GM13977 (cell line): ENCODE measurements at regions not wholly inside any gene's neighbourhood (a gene's known extent, or its start where the extent isn't known, plus 50 kb on each side); places are given as distances from the start of the nearest gene placed in this dataset.
"Not testable (repeated sequence)": the region's sequence is repeated elsewhere in the genome, so short reads cannot be mapped to it uniquely, and the experiment has no call there.

Experiments used
- DNase-seq: peaks from one replicate; pipeline ENCODE4 v3.0.0; 2012; ENCODE audit warnings: low spot score
- in situ Hi-C: fragments of 300-500 bp; cut with MboI; formaldehyde crosslinking; loops from one replicate; pipeline ENCODE4 v1.12.0; 2022; ENCODE audit warnings: low sequenced_read_pairs, low pct_unique_long_range_greater_than_20kb, mixed read lengths, inconsistent platforms; ENCODE audit not compliant: unreplicated experiment
- TF ChIP-seq, protein P1 (sequence below): IDR thresholded peaks from 2 replicates; pipeline ENCODE4 v1.5.1; 2012; ENCODE audit warnings: mild to moderate bottlenecking, control low read depth; ENCODE audit not compliant: insufficient read depth; ENCODE audit errors: extremely low read depth, missing control alignments

DNA sequence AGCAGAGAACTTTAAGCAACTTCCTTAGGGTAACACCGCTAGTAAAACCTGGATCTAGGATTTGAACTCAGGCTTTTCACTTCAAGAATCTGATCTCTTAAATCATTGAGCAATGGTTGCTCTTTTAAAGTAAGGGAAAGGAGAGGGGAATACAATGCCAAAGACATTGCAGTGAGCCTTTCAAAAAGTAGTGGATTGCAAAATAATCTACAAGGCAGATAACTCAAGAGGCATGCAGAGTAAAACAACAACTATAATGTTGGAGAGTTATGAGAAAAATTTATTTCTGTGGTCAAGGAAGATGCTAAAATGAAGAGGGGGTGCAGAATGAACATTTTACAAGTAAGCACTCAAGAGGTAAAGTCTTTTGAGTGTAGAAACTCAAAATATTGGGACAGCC, 432.6 kb downstream of the C12orf50 start:
- in situ Hi-C loops: no loop called here
- DNase-seq: no peak
- TF ChIP-seq, protein P1, sequence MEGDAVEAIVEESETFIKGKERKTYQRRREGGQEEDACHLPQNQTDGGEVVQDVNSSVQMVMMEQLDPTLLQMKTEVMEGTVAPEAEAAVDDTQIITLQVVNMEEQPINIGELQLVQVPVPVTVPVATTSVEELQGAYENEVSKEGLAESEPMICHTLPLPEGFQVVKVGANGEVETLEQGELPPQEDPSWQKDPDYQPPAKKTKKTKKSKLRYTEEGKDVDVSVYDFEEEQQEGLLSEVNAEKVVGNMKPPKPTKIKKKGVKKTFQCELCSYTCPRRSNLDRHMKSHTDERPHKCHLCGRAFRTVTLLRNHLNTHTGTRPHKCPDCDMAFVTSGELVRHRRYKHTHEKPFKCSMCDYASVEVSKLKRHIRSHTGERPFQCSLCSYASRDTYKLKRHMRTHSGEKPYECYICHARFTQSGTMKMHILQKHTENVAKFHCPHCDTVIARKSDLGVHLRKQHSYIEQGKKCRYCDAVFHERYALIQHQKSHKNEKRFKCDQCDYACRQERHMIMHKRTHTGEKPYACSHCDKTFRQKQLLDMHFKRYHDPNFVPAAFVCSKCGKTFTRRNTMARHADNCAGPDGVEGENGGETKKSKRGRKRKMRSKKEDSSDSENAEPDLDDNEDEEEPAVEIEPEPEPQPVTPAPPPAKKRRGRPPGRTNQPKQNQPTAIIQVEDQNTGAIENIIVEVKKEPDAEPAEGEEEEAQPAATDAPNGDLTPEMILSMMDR: no peak

DNA sequence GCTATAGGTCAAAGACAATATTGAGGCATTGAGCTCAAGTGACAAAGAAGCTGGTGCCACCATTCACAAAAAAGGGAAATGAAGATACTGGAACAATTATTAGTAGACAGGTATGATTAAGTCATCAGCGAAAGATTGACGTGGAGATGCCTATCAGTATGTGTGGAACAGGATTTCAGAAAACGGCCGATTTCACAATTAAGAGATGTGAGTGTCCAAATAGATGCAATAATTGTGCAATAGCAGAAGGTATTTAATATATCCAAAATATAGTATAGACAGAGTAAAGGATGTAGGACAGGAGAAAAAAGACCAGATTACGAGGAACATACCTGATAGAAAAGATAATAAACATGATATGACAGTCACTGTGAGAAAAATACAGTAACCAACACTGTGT, 433.1 kb downstream of the C12orf50 start:
- TF ChIP-seq, protein P1: no peak
- no peak for DNase-seq
- in situ Hi-C loops: no loop called here

DNA sequence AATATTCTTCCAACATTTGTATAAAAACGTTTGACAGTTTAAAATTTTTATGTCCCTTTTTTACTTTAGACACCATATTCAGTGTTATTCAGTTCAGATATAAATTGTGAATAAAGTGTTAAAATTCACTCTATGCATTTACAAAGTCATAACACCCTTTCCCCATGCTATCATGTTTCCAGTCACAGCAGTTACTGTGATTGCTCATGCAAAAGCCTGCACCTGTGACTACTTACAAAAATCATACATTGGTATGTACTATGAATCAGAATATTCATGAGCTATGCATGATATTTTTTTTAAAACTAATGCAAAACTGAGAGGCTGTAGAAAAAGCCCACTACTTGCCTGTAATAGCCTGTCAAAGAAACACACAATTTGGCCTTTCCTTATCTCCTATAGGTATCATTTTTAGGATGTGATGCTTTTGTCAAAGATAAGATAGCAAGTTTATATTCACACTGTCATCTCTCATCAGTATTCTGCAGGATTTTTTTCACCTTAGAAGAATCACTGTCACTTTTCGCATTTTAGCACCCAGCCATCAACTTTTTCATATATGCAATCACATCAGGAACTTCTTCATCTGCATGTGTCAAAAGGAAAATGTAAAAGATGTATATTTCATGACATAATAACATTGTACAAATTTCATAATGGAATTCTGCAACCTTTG, 443.2 kb downstream of the C12orf50 start:
- TF ChIP-seq, protein P1: no peak
- in situ Hi-C loops: no loop called here
- DNase-seq: no peak

DNA sequence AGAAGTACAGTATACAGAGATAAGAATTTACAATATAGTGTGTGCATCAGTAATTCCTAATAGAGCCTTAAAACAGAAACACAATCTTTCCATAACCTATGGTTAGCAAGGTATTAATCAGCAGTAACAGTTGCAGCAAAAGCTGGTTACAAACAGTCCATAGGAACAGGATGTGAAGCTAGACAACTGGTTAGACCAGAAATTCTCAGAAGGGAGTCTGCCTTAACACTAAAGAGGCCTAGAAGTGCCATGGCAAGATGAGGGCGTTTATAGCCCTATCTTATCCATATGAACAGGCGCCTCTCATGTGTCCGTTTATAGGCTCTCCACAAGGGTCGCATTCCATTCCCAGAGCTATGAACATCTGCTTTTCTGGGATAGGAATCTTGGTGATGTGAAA, 450.1 kb downstream of the C12orf50 start:
- in situ Hi-C loops: not testable (repeated sequence)

DNA sequence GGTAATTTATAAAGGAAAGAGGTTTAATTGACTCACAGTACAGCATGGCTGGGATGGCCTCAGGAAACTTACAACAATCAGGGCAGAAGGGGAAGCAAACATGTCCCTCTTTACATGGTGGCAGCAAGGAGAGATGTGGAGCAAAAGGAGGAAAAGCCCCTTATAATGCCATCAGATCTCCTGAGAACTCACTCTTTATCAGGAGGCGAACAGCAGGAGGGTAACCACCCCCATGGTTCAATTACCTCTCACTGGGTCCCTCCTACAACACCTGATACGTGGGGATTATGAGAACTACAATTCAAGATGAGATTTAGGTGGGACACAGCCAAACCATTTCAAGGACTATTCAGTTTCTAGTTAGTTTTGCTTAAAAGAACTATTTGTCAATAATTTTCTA, 453.3 kb downstream of the C12orf50 start:
- in situ Hi-C loops: no loop called here
- no peak for DNase-seq
- TF ChIP-seq, protein P1: no peak

More for the DNA sequence above, 450.1 kb downstream of the C12orf50 start:
- not testable (repeated sequence) for DNase-seq

DNA sequence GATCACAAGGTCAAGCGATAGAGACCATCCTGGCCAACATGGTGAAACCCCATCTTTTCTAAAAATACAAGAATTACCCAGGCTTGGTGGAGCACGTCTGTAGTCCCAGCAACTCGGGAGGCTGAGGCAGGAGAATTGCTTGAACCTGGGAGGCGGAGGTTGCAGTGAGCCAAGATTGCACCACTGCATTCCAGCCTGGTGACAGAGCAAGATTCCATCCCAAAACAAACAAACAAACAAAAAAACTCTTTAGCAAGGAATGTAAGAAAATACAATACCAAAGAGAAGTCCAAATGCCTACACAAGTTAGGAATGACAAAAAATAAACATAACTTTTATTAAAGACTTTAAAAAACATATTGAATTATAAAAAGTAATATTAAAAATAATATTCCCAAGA, 462.3 kb downstream of the C12orf50 start:
- in situ Hi-C loops, DNase-seq: not testable (repeated sequence)

DNA sequence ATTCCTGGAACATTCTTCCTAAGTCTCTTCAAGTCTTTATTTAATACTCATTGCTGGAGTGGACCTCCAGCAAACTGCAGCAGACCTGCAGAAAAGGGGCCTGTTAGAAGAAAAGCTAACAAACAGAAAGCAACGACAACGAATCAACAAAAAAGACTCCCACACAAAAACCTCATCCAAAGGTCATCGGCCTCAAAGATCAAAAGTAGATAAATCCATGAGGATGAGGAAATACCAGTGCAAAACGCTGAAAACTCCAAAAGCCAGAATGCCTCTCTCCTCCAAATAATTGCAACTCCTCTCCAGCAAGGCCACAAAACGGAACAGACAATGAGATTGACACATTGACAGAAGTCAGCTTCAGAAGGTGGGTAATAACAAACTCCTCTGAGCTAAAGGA, 472.2 kb downstream of the C12orf50 start:
- TF ChIP-seq, protein P1: no peak
- DNase-seq: no peak
- in situ Hi-C loops: no loop called here

DNA sequence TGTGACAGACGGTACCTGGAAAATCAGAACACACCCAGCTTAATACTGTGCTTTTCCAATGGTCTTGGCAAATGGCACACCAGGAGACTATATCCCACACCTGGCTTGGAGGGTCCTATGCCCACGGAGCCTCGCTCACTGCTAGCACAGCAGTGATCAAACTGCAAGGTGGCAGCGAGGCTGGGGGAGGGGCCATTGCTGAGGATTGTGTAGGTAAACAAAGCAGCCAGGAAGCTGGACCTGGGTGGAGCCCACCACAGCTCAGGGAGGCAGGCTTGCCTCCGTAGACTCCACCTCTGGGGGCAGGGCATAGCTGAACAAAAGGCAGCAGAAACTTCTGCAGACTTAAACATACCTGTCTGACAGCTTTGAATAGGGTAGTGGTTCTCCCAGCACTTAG, 498.0 kb downstream of the C12orf50 start:
- in situ Hi-C loops: not testable (repeated sequence)

More for the DNA sequence above, 498.0 kb downstream of the C12orf50 start:
- DNase-seq: not testable (repeated sequence)
